C4-2B (cell line): ENCODE measurements at regions not wholly inside any gene's neighbourhood (a gene's known extent, or its start where the extent isn't known, plus 50 kb on each side); places are given as distances from the start of the nearest gene placed in this dataset.
"Not testable (repeated sequence)": the region's sequence is repeated elsewhere in the genome, so short reads cannot be mapped to it uniquely, and the experiment has no call there.

ENCODE experiments used
- H3K27ac ChIP-seq: fragments of 450-650 bp; 2 replicates; pipeline ENCODE4 v1.5.1; 2017
- CTCF ChIP-seq: fragments of 450-650 bp; conservative IDR thresholded peaks from 2 replicates; pipeline ENCODE4 v1.5.1; 2017; ENCODE audit warnings: mild to moderate bottlenecking
- ZFX ChIP-seq: fragments of 450-650 bp; IDR thresholded peaks from 2 replicates; pipeline ENCODE4 v1.6.1; 2017

DNA sequence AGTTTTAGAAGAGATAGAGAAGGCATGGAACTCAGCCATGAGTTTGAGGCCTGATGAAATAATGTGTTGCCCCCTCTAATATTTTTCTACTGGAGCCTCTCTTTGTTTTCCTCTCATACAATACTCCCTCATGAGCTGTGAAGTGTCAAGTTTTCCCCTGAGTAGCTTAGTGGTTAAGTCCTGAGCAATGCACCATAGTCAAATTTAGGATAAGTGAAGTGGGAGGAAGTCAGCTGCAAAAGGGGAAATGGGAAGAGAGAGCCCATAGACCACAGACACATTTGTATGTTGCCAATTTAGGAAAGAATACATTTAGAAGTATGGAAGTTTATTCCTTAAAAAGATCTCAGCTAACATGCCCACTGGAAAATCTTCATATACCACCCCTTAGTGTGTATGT, 171.5 kb upstream of the NREP start:
- TF ChIP-seq CTCF (no peak), ZFX (no peak)
- no peak overlapping the region for H3K27ac ChIP-seq

DNA sequence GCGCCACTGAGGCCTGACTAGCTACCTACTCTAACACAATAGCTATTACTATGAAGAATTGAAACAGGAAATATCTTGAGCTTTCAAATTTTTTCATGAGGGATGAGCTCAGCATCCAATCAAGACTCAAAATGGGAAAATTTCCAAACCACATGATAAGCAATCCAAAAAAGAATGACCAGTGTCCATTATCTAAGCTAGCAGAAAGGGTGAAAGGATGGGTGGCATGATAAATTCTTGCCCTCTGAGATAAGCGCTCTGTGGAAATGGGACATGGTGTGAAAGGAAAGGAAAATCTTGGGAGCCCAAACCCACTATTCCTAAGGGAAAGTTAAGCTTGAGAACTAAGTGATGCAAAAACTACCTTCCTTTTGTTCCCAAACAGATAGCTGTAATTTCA, 170.2 kb upstream of the NREP start:
- TF ChIP-seq CTCF (no peak), ZFX (no peak)
- H3K27ac ChIP-seq: no peak overlapping the region

GRCh38 chr5:111926026-111926425, 169.0 kb upstream of the NREP start:
- TF ChIP-seq CTCF (no peak), ZFX (no peak)
- H3K27ac ChIP-seq: no peak overlapping the region

- TF ChIP-seq ZFX (no peak), CTCF (no peak)
- H3K27ac ChIP-seq: no peak overlapping the region
Observed at GRCh38 chr5:111922344-111922743, 165.3 kb upstream of the NREP start.

DNA sequence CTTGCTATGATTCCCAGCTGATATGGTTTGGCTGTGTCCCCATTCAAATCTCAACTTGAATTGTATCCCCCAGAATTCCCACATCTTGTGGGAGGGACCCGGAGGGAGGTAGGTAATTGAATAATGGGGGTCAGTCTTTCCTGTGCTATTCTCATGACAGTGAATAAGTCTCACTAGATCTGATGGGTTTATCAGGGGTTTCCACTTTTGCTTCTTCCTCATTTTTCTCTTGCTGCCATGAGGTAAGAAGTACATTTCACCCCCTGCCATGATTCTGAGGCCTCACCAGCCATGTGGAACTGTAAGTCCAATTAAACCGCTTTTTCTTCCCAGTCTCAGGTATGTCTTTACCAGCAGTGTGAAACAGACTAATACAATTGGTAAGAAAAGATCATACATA, 164.7 kb upstream of the NREP start:
- not testable (repeated sequence) for H3K27ac ChIP-seq

- no peak for TF ChIP-seq ZFX
- TF ChIP-seq CTCF: no peak
- H3K27ac ChIP-seq: no peak overlapping the region
Observed at GRCh38 chr5:111914966-111915636, 158.1 kb upstream of the NREP start.

- H3K27ac ChIP-seq: no peak overlapping the region
- TF ChIP-seq CTCF: no peak
- no peak for TF ChIP-seq ZFX
Observed at GRCh38 chr5:111902436-111902835, 145.4 kb upstream of the NREP start.

- H3K27ac ChIP-seq: no peak overlapping the region
- no peak for TF ChIP-seq CTCF
- no peak for TF ChIP-seq ZFX
Observed at GRCh38 chr5:111901296-111901695, 144.3 kb upstream of the NREP start.
